PC-9 (cell line): ENCODE measurements at regions not wholly inside any gene's neighbourhood (a gene's known extent, or its start where the extent isn't known, plus 50 kb on each side); places are given as distances from the start of the nearest gene placed in this dataset.

Source experiments
- BruUV-seq: library from RNA; stranded (reverse); fragments of 400-500 nt; replicated peaks from 2 replicates; lab custom pipeline; 2021; lab: Mats Ljungman, UMichigan
- CTCF ChIA-PET: fragments of 300-600 bp; sonication (Branson Sonifier 250); formaldehyde crosslinking; loops from one replicate; lab custom pipeline; 2022; ENCODE audit warnings: antibody characterized with exemption; lab: Charles Lee
- POLR2A ChIA-PET: fragments of 300-600 bp; sonication (Branson Sonifier 250); formaldehyde crosslinking; loops from one replicate; lab custom pipeline; 2022; ENCODE audit warnings: antibody characterized with exemption; ENCODE audit not compliant: unreplicated experiment; lab: Charles Lee
- DNase-seq, 2 experiments: peaks; one replicate each; pipeline versions ENCODE4 v3.0.0 to v3.0.0-alpha.2; 2015 to 2022; ENCODE audit warnings: mixed read lengths in 1 of 2
- H2AFZ ChIP-seq: fragments of 200-600 bp; sonication (generic); 2 replicates; pipeline ENCODE4 v1.8.1; 2017; ENCODE audit warnings: antibody characterized with exemption
- H3F3A ChIP-seq: fragments of 200-600 bp; sonication (generic); 2 replicates; pipeline ENCODE4 v1.8.1; 2017; ENCODE audit warnings: antibody characterized with exemption, mild to moderate bottlenecking, low read depth; ENCODE audit not compliant: insufficient read depth
- H3K27ac ChIP-seq: fragments of 200-600 bp; sonication (generic); 2 replicates; pipeline ENCODE4 v1.6.1; 2016; ENCODE audit warnings: mixed run types
- H3K27me3 ChIP-seq: fragments of 200-600 bp; sonication (generic); 2 replicates; pipeline ENCODE4 v1.6.1; 2016; ENCODE audit warnings: low read depth, mixed run types; ENCODE audit not compliant: insufficient read depth
- H3K36me3 ChIP-seq: fragments of 200-600 bp; sonication (generic); 2 replicates; pipeline ENCODE4 v1.6.1; 2016; ENCODE audit warnings: low read depth, mixed run types
- H3K4me1 ChIP-seq: fragments of 200-600 bp; sonication (generic); replicated peaks from 2 replicates; pipeline ENCODE4 v1.6.1; 2016; ENCODE audit warnings: mixed run types; ENCODE audit not compliant: insufficient read depth
- H3K4me2 ChIP-seq: fragments of 200-600 bp; sonication (generic); 2 replicates; pipeline ENCODE4 v1.6.1; 2017; ENCODE audit warnings: mixed run types
- H3K4me3 ChIP-seq: fragments of 200-600 bp; sonication (generic); 2 replicates; pipeline ENCODE4 v1.6.1; 2016; ENCODE audit warnings: mixed run types
- H3K79me2 ChIP-seq: fragments of 200-600 bp; sonication (generic); 2 replicates; pipeline ENCODE4 v1.6.1; 2017; ENCODE audit warnings: low read depth, mixed run types
- H3K9me2 ChIP-seq: fragments of 200-600 bp; sonication (generic); 2 replicates; pipeline ENCODE4 v1.8.1; 2017; ENCODE audit warnings: mild to moderate bottlenecking; ENCODE audit not compliant: insufficient read depth
- H3K9me3 ChIP-seq: fragments of 200-600 bp; sonication (generic); 2 replicates; pipeline ENCODE4 v1.8.1; 2016; ENCODE audit warnings: low read depth; ENCODE audit not compliant: insufficient read depth
- H4K20me1 ChIP-seq: fragments of 200-600 bp; sonication (generic); 2 replicates; pipeline ENCODE4 v1.8.1; 2017; ENCODE audit not compliant: insufficient read depth
- EZH2 ChIP-seq: fragments of 200-600 bp; sonication (generic); IDR thresholded peaks from 2 replicates; pipeline ENCODE4 v1.8.0; 2017; ENCODE audit warnings: antibody characterized with exemption, low read depth
- intact Hi-C: fragments of 100-400 bp; cut with micrococcal nuclease; formaldehyde crosslinking; loops from one replicate; pipeline ENCODE4 v1.10.0; 2022; ENCODE audit not compliant: unreplicated experiment
- TF ChIP-seq, protein P1 (sequence below): fragments of 200-600 bp; sonication (generic); conservative IDR thresholded peaks from 2 replicates; pipeline ENCODE4 v1.6.1; 2017; ENCODE audit warnings: mixed run types, antibody characterized with exemption, mild to moderate bottlenecking, moderate library complexity

- BruUV-seq = no TSS peak
Observed at GRCh38 chr7:85554236-85555178, 367.7 kb upstream of the SEMA3D start.

DNA sequence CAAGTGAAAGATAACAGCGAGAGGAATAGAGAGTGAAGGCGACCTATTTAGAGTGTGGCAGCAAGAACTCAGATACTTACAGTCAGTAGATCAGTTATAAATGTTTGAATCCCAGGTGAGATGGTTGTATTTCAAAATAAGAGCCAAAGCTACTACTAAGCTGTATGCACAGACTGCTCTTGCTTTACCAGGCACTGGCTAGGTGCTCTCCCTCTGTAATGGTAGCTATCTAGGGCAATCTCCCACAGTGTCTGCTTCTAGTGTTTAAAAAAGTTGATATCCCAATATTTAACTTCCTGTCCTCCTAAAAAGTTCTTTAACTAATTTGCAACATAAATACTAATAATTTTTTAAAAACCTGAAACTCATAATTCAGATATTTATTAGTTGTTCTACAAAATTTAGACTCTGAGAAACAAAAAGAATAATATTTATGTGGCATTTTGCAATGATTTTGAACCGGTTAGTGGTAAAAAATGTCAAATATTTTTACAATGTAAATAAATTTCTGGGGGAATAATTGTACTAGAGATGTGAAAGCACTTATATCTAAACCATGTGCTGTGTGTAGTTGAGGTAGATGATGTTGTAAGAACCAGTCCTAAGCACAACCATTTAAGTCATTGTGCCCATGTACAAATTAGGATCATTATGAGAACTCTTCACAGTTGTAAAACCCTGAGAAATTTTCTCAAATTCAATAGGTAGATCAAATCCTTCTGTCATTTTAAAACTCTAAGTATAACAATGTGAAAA lies 349.3 kb upstream of the SEMA3D start:
- H3K4me1 ChIP-seq = no peaks in the 10 kb centered on the region
- H3K79me2 ChIP-seq = no peaks in the 10 kb centered on the region
- no peak overlapping the region for H3K27ac ChIP-seq
- no peak overlapping the region for H2AFZ ChIP-seq
- no TSS peak for BruUV-seq
- H3K4me3 ChIP-seq = no peak overlapping the region
- no peaks in the 10 kb centered on the region for H4K20me1 ChIP-seq
- no peaks in the 10 kb centered on the region for H3K36me3 ChIP-seq
- H3K4me2 ChIP-seq = no peak overlapping the region
- H3F3A ChIP-seq = no peaks in the 10 kb centered on the region
- POLR2A ChIA-PET = no interaction called here
- CTCF ChIA-PET = no interaction called here
- no peak for DNase-seq
- intact Hi-C loops = no loop called here
- TF ChIP-seq, protein P1, sequence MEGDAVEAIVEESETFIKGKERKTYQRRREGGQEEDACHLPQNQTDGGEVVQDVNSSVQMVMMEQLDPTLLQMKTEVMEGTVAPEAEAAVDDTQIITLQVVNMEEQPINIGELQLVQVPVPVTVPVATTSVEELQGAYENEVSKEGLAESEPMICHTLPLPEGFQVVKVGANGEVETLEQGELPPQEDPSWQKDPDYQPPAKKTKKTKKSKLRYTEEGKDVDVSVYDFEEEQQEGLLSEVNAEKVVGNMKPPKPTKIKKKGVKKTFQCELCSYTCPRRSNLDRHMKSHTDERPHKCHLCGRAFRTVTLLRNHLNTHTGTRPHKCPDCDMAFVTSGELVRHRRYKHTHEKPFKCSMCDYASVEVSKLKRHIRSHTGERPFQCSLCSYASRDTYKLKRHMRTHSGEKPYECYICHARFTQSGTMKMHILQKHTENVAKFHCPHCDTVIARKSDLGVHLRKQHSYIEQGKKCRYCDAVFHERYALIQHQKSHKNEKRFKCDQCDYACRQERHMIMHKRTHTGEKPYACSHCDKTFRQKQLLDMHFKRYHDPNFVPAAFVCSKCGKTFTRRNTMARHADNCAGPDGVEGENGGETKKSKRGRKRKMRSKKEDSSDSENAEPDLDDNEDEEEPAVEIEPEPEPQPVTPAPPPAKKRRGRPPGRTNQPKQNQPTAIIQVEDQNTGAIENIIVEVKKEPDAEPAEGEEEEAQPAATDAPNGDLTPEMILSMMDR = no peak
- TF ChIP-seq EZH2 = no peak
- H3K9me3 ChIP-seq = no peaks in the 10 kb centered on the region; the same call in 1 of the 2 replicates
- H3K9me2 ChIP-seq = no peaks in the 10 kb centered on the region; the same call in 1 of the 2 replicates
- H3K27me3 ChIP-seq = no peaks in the 10 kb centered on the region

More at GRCh38 chr7:85554236-85555178, 367.7 kb upstream of the SEMA3D start:
- Histone ChIP-seq H3K4me1 (no peaks in the 10 kb centered on the region), H3K4me3 (no peak overlapping the region), H3K4me2 (no peak overlapping the region), H3F3A (no peaks in the 10 kb centered on the region), H3K36me3 (no peaks in the 10 kb centered on the region), H3K27me3 (no peaks in the 10 kb centered on the region), H3K79me2 (no peaks in the 10 kb centered on the region), H2AFZ (no peak overlapping the region), H3K9me3 (no peaks in the 10 kb centered on the region), H4K20me1 (no peaks in the 10 kb centered on the region), H3K9me2 (no peaks in the 10 kb centered on the region), H3K27ac (no peak overlapping the region)
- ChIA-PET CTCF (no interaction called here), POLR2A (no interaction called here)
- no peak for TF ChIP-seq EZH2
- TF ChIP-seq, protein P1 = peak; percentile 83
- peak; percentile 6 to 55 for DNase-seq
- intact Hi-C loops = loop anchor here (1.0 to 5.0 kb wide), 3 partner anchors 198 to 513 kb away; no protein-coding TSS in a partner anchor

GRCh38 chr7:85529831-85530230 lies 343.0 kb upstream of the SEMA3D start:
- no peaks in the 10 kb centered on the region for H3F3A ChIP-seq
- no TSS peak for BruUV-seq

More at GRCh38 chr7:85529831-85530230, 343.0 kb upstream of the SEMA3D start:
- POLR2A ChIA-PET = no interaction called here
- Histone ChIP-seq H3K4me3 (no peak overlapping the region), H3K9me3 (no peaks in the 10 kb centered on the region), H3K27me3 (no peaks in the 10 kb centered on the region), H3K4me1 (no peaks in the 10 kb centered on the region), H3K4me2 (no peak overlapping the region), H3K27ac (no peak overlapping the region), H3K9me2 (no peaks in the 10 kb centered on the region; the same call in 1 of the 2 replicates), H4K20me1 (no peaks in the 10 kb centered on the region), H3K79me2 (no peaks in the 10 kb centered on the region), H2AFZ (0 out of 2 replicates have a peak overlapping the region, but pooled peaks have one; percentile 52), H3K36me3 (no peaks in the 10 kb centered on the region)
- TF ChIP-seq EZH2 = no peak
- TF ChIP-seq, protein P1 = no peak
- intact Hi-C loops = no loop called here
- CTCF ChIA-PET = no interaction called here
- no peak for DNase-seq
